Stomach (tissue), 8 donors: ENCODE measurements at regions not wholly inside any gene's neighbourhood (a gene's known extent, or its start where the extent isn't known, plus 50 kb on each side); places are given as distances from the start of the nearest gene placed in this dataset.

ENCODE experiments used
- DNase-seq, 2 donors: peaks; one replicate each; pipeline versions ENCODE4 v3.0.0 to v3.0.0-alpha.2; 2013 to 2019
- H3K27ac ChIP-seq, 5 donors: fragments of 200-600 bp in 4 of 5; sonication (generic) in 4 of 5; one replicate each; pipeline ENCODE4 v1.5.1; 2013 to 2019; ENCODE audit warnings: mild to moderate bottlenecking in 1 of 5, moderate library complexity in 1 of 5
- H3K27me3 ChIP-seq, 3 donors: fragments of 200-600 bp; sonication (generic); one replicate each; pipeline ENCODE4 v1.5.1; 2017 to 2019; ENCODE audit warnings: mixed run types in 1 of 3
- H3K36me3 ChIP-seq, 4 donors: fragments of 200-600 bp; sonication (generic); 1 replicate in 3 of 4; 2 replicates in 1 of 4; pipeline ENCODE4 v1.5.1; 2016 to 2019
- H3K4me1 ChIP-seq, 4 donors: fragments of 200-600 bp; sonication (generic); one replicate each; pipeline ENCODE4 v1.5.1; 2016 to 2019
- H3K4me3 ChIP-seq, 4 donors: fragments of 200-600 bp; sonication (generic) in 3 of 4; one replicate each; pipeline ENCODE4 v1.5.1; 2016 to 2019; ENCODE audit warnings: mild to moderate bottlenecking in 1 of 4
- H3K9me3 ChIP-seq, 4 donors: fragments of 200-600 bp; sonication (generic); one replicate each; pipeline ENCODE4 v1.5.1; 2016 to 2019
- EP300 ChIP-seq: sonication (generic); formaldehyde crosslinking; IDR thresholded peaks from one replicate; pipeline ENCODE4 v1.6.1; 2017; ENCODE audit warnings: antibody characterized with exemption
- POLR2A ChIP-seq, 4 donors: fragments of 450-650 bp; IDR thresholded peaks; one replicate each; pipeline ENCODE4 v1.6.1; 2016; ENCODE audit warnings: antibody characterized with exemption in 4 of 4, control low read depth in 2 of 4, mild to moderate bottlenecking in 1 of 4, moderate library complexity in 1 of 4
- POLR2AphosphoS5 ChIP-seq, 3 donors: sonication (generic); formaldehyde crosslinking; IDR thresholded peaks; one replicate each; pipeline ENCODE4 v1.6.1; 2016; ENCODE audit warnings: antibody characterized with exemption in 3 of 3
- WGBS, 5 donors: extraction: QIAGEN DNeasy Blood & Tissue Kit in 3 of 5; methylation state at CpG; one replicate each; pipeline versions ENCODE4 v1.1.5 to v1.1.7; 2013 to 2018; 5-methylcytosine and 5-hydroxymethylcytosine counted together
- intact Hi-C: fragments of 100-400 bp; cut with DNase I; formaldehyde crosslinking; loops from one replicate; pipeline ENCODE4 v1.15.1; 2023; ENCODE audit warnings: low total_unique reads
- TF ChIP-seq, protein P1 (sequence below), 7 experiments: fragments of 450-650 bp in 4 of 7; fragments of 200-600 bp in 3 of 7; sonication (generic) in 3 of 7; IDR thresholded peaks; one replicate each; pipeline ENCODE4 v1.5.1; 2016 to 2019; ENCODE audit warnings: antibody characterized with exemption in 7 of 7, control low read depth in 2 of 7, mild to moderate bottlenecking in 1 of 7
- donor health status: healthy with polysubstance abuse.
- donor health status: Bipolar disorder and iron deficiency.
- donor health status: healthy.

DNA sequence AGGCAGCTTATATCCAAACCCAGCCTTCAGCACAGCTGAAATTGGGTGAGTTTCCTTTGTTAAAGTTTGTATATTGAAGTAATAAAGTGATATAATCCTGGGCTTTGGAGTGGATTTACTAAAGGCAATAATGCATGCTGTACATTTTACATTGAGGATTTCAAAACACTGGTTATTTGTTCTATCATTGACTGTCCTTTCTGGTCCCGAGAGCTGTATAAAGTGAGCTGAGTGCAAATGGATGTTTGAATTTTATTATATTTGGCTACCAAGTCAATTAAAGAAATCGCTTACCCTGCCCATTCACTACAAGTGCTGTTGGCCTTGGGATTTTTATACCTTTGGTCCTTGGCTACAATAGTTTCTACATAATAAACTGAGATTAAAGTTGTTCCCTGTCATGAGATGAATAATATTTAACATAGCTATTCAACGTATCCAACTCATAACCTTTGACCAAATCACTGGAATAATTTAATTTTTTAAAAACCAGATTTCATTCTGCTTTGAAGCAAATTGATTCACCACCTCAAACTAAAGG, 207.9 kb downstream of the KLF5 start:
- H3K9me3 ChIP-seq, result peaks cover 0 to 7% (median 0%) of the 10 kb centered on the region in 4 donors
- no peaks in the 10 kb centered on the region for H3K36me3 ChIP-seq
- H3K4me1 ChIP-seq, result peaks cover 0 to 5% (median 0%) of the 10 kb centered on the region in 4 donors
- DNase-seq, result no peak
- H3K27me3 ChIP-seq, result no peaks in the 10 kb centered on the region
- no peak overlapping the region for H3K27ac ChIP-seq
- intact Hi-C loops, result no loop called here
- TF ChIP-seq POLR2AphosphoS5 (IDR thresholded peaks at IDR 0.05) (no peak), EP300 (no peak), POLR2A (IDR thresholded peaks at IDR 0.05) (no peak)
- TF ChIP-seq, protein P1, sequence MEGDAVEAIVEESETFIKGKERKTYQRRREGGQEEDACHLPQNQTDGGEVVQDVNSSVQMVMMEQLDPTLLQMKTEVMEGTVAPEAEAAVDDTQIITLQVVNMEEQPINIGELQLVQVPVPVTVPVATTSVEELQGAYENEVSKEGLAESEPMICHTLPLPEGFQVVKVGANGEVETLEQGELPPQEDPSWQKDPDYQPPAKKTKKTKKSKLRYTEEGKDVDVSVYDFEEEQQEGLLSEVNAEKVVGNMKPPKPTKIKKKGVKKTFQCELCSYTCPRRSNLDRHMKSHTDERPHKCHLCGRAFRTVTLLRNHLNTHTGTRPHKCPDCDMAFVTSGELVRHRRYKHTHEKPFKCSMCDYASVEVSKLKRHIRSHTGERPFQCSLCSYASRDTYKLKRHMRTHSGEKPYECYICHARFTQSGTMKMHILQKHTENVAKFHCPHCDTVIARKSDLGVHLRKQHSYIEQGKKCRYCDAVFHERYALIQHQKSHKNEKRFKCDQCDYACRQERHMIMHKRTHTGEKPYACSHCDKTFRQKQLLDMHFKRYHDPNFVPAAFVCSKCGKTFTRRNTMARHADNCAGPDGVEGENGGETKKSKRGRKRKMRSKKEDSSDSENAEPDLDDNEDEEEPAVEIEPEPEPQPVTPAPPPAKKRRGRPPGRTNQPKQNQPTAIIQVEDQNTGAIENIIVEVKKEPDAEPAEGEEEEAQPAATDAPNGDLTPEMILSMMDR (IDR thresholded peaks at IDR 0.05), result no peak
- no peak overlapping the region for H3K4me3 ChIP-seq
- WGBS, 5 donors, result 60 to 82% (median 76%) methylated on average over 3 of the region's 3 CpGs

DNA sequence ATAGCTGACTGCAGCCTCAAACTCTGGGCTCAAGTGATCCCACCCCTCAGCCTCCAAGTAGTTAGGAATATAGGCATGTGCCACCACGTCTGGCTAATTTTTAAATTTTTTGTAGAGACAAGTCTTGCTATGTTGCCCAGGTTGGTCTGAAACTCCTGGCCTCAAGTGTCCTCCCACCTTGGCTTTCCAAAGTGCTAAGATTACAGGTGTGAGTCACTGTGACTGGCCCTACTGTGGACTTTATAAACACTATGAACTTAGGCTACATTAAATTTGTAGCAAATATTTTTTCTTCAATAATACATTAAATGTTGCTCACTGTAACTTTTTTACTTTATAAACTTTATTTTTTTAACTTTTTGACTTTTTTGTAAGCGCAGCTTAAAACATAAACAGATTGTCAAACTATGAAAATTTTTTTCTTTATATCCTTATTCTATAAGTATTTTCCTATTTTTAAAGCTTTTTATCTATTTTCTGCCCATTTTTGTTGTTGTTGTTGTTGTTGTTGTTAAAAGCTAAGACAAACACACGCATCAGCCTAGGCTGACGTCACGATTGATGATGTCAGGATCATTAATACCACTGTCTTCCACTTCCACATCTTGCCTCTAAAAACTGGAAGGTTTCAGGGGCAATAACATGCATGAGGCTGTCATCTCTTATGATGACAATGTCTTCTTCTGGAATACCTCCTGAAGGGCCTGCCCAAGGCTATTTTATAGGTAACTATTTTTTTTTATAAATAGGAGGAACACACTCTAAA, 204.2 kb downstream of the KLF5 start:
- intact Hi-C loops, result no loop called here
- Histone ChIP-seq H3K27ac (no peak overlapping the region), H3K4me1 (peaks cover 0 to 5% (median 0%) of the 10 kb centered on the region in 4 donors), H3K9me3 (no peaks in the 10 kb centered on the region), H3K36me3 (no peaks in the 10 kb centered on the region), H3K4me3 (no peak overlapping the region), H3K27me3 (no peaks in the 10 kb centered on the region)
- DNase-seq, result no peak
- 71 to 83% (median 78%) methylated on average over 5 of the region's 5 CpGs for WGBS, 5 donors
- TF ChIP-seq, protein P1 (IDR thresholded peaks at IDR 0.05), result no peak
- no peak for TF ChIP-seq POLR2AphosphoS5 (IDR thresholded peaks at IDR 0.05)
- no peak for TF ChIP-seq EP300
- TF ChIP-seq POLR2A (IDR thresholded peaks at IDR 0.05), result no peak

DNA sequence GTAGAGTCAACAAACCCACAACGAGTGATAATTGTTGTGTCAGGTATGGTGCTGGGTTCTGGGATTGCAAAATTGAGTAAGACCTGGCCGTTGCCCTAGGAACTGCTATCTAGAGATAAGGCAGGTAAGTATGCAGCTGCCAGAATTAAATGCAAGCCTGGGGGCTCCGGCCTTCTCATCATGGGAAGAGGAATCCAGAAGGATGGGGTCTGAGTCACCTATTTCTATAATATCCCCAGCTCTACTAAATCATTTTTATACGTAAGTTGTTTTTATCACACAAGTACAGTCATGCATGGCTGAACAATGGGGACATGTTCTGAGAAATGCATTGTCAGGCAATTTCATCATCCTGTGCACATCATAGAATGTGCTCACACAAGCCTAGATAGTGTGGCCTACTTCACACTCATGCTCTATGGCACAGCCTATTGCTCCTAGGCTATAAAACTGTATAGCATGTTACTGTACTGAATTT, 203.0 kb downstream of the KLF5 start:
- no peak for DNase-seq
- Histone ChIP-seq H3K4me1 (peaks cover 0 to 5% (median 0%) of the 10 kb centered on the region in 4 donors), H3K36me3 (no peaks in the 10 kb centered on the region), H3K27me3 (no peaks in the 10 kb centered on the region), H3K4me3 (no peak overlapping the region), H3K9me3 (no peaks in the 10 kb centered on the region), H3K27ac (no peak overlapping the region)
- intact Hi-C loops, result no loop called here
- no peak for TF ChIP-seq EP300
- TF ChIP-seq POLR2A (IDR thresholded peaks at IDR 0.05), result no peak
- no peak for TF ChIP-seq POLR2AphosphoS5 (IDR thresholded peaks at IDR 0.05)
- TF ChIP-seq, protein P1 (IDR thresholded peaks at IDR 0.05), result no peak
- 20 to 45% (median 30%) methylated on average over 4 of the region's 4 CpGs for WGBS, 5 donors

DNA sequence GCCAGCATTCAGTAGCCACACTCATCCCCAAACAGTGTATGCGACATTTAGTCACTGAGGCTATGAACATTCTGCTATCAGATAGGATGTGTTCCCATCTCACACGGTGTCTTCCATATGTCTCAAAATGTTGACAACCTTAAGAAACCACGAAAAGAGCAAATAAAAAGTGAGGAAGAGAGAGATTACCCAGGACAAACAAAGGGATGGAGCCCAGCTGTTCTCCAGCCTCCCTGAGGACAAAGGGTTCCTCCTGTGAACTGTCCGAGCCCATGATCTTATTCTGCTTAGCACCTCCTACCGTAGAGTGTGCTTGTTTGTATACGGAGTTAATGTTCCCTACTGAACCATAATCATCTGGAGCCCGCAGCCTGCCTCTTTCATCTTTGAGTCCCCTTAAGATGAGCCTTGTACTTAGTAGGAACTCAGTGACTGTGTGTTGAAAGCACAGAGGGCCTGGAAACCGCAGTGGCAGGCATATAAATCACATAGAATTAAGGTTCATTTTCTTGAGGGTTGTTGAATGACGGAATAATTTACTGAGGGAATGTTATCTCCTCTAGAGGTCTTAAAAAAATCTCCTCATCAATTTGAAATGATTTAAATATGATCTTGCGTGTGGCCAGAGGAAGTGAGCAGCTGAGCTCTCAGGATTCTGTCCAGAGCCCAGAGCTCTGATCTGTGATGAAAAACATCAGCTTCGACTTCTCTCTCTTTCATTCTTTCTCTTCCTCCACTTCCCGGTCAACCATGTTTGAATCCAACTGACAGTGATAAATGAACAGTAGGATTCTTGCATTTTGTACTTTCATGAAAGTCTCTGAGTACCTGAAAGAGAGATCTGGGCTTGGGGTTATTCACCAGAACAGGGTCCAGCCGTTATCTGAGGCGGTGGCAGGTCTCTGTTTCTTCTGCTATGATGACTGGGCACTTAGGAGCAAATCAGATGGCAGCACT, 200.5 kb downstream of the KLF5 start:
- TF ChIP-seq EP300 (no peak), POLR2A (IDR thresholded peaks at IDR 0.05) (no peak), POLR2AphosphoS5 (IDR thresholded peaks at IDR 0.05) (no peak)
- TF ChIP-seq, protein P1 (IDR thresholded peaks at IDR 0.05), result no peak
- 55 to 75% (median 68%) methylated on average over 14 of the region's 14 CpGs for WGBS, 5 donors
- Histone ChIP-seq H3K4me1 (no peaks in the 10 kb centered on the region), H3K4me3 (no peak overlapping the region), H3K27ac (peak overlapping the region in 2 of 5 donors; percentile 5 to 8), H3K9me3 (no peaks in the 10 kb centered on the region), H3K27me3 (no peaks in the 10 kb centered on the region), H3K36me3 (no peaks in the 10 kb centered on the region)
- intact Hi-C loops, result no loop called here
- peak in 1 of 2 donors; percentile 44 for DNase-seq
